ENCODE measurements at regions not wholly inside any gene's neighbourhood (a gene's known extent, or its start where the extent isn't known, plus 50 kb on each side); places are given as distances from the start of the nearest gene placed in this dataset.

- no peak for DNase-seq
- TF ChIP-seq CTCF (IDR thresholded peaks at IDR 0.05; ENCODE audit: borderline replicate concordance): no peak
- no peaks in the 10 kb centered on the region for H3K4me1 ChIP-seq
Observed at GRCh38 chr3:88209356-88209755, 59.6 kb downstream of the C3orf38 start.

GRCh38 chr3:88211096-88211890 is 61.5 kb downstream of the C3orf38 start:
- Histone ChIP-seq H3K36me3 (no peaks in the 10 kb centered on the region), H3K27ac (replicated peaks) (no peak overlapping the region), H3K27me3 (ENCODE audit: low read depth) (no peaks in the 10 kb centered on the region), H3K4me1 (no peaks in the 10 kb centered on the region), H3K4me3 (no peak overlapping the region), H3K9me3 (replicated peaks) (no peaks in the 10 kb centered on the region)
- intact Hi-C loops (cut with micrococcal nuclease): no loop called here
- no peak for DNase-seq
- TF ChIP-seq CTCF (IDR thresholded peaks at IDR 0.05; ENCODE audit: borderline replicate concordance): no peak

More at GRCh38 chr3:88209356-88209755, 59.6 kb downstream of the C3orf38 start:
- intact Hi-C loops (cut with micrococcal nuclease): no loop called here
- Histone ChIP-seq H3K27ac (replicated peaks) (no peak overlapping the region), H3K4me3 (no peak overlapping the region), H3K9me3 (replicated peaks) (no peaks in the 10 kb centered on the region), H3K36me3 (no peaks in the 10 kb centered on the region), H3K27me3 (ENCODE audit: low read depth) (no peaks in the 10 kb centered on the region)

- intact Hi-C loops (cut with micrococcal nuclease): no loop called here
- H3K9me3 ChIP-seq (replicated peaks): no peaks in the 10 kb centered on the region
- DNase-seq: no peak
Observed at GRCh38 chr3:88219138-88219792, 69.5 kb downstream of the C3orf38 start.

GRCh38 chr3:88220126-88220525 is 70.4 kb downstream of the C3orf38 start:
- TF ChIP-seq CTCF (IDR thresholded peaks at IDR 0.05; ENCODE audit: borderline replicate concordance): no peak
- Histone ChIP-seq H3K4me1 (no peaks in the 10 kb centered on the region), H3K27ac (replicated peaks) (no peak overlapping the region), H3K9me3 (replicated peaks) (no peaks in the 10 kb centered on the region), H3K27me3 (ENCODE audit: low read depth) (no peaks in the 10 kb centered on the region), H3K36me3 (no peaks in the 10 kb centered on the region), H3K4me3 (no peak overlapping the region)
- no peak for DNase-seq
- intact Hi-C loops (cut with micrococcal nuclease): no loop called here

More at GRCh38 chr3:88219138-88219792, 69.5 kb downstream of the C3orf38 start:
- Histone ChIP-seq H3K4me1 (no peaks in the 10 kb centered on the region), H3K27me3 (ENCODE audit: low read depth) (no peaks in the 10 kb centered on the region), H3K36me3 (no peaks in the 10 kb centered on the region), H3K4me3 (no peak overlapping the region), H3K27ac (replicated peaks) (no peak overlapping the region)
- peak; percentile 56 for TF ChIP-seq CTCF (IDR thresholded peaks at IDR 0.05; ENCODE audit: borderline replicate concordance)

- Histone ChIP-seq H3K27me3 (ENCODE audit: low read depth) (no peaks in the 10 kb centered on the region), H3K9me3 (replicated peaks) (no peaks in the 10 kb centered on the region), H3K27ac (replicated peaks) (no peak overlapping the region), H3K4me3 (no peak overlapping the region), H3K36me3 (no peaks in the 10 kb centered on the region), H3K4me1 (no peaks in the 10 kb centered on the region)
- TF ChIP-seq CTCF (IDR thresholded peaks at IDR 0.05; ENCODE audit: borderline replicate concordance): no peak
- intact Hi-C loops (cut with micrococcal nuclease): no loop called here
- DNase-seq: no peak
Observed at GRCh38 chr3:88221726-88222125, 72.0 kb downstream of the C3orf38 start.
